ENCODE measurements at regions not wholly inside any gene's neighbourhood (a gene's known extent, or its start where the extent isn't known, plus 50 kb on each side); places are given as distances from the start of the nearest gene placed in this dataset.

GRCh38 chr4:187188741-187189140 lies 465.1 kb upstream of the FAT1 start:
- H3K36me3 ChIP-seq (replicated peaks; ENCODE audit: insufficient read depth, low read depth) = no peaks in the 10 kb centered on the region
- H3K27ac ChIP-seq = no peak overlapping the region
- 91% methylated on average over 3 of the region's 3 CpGs for WGBS (ENCODE audit: low lambda C conversion rate, missing lambda C conversion rate)
- H4K20me1 ChIP-seq (ENCODE audit: insufficient read depth, poor library complexity, severe bottlenecking) = no peaks in the 10 kb centered on the region
- H3K4me1 ChIP-seq (ENCODE audit: insufficient read depth) = no peaks in the 10 kb centered on the region
- H3K9me2 ChIP-seq (replicated peaks; ENCODE audit: insufficient read depth) = no peaks in the 10 kb centered on the region
- no peaks in the 10 kb centered on the region for H3K27me3 ChIP-seq
- H3K4me2 ChIP-seq = no peak overlapping the region
- H3K4me3 ChIP-seq = no peak overlapping the region
- H3K79me2 ChIP-seq = no peaks in the 10 kb centered on the region
- H3K9me3 ChIP-seq (ENCODE audit: low read depth) = no peaks in the 10 kb centered on the region
- no peak for DNase-seq (ENCODE audit: low spot score)
- TF ChIP-seq EZH2phosphoT487 (IDR thresholded peaks at IDR 0.05; ENCODE audit: low read depth, severe bottlenecking, unreplicated experiment) = no peak
- no peak for TF ChIP-seq EZH2 (IDR thresholded peaks at IDR 0.05; ENCODE audit: borderline replicate concordance)
- TF ChIP-seq, protein P1, sequence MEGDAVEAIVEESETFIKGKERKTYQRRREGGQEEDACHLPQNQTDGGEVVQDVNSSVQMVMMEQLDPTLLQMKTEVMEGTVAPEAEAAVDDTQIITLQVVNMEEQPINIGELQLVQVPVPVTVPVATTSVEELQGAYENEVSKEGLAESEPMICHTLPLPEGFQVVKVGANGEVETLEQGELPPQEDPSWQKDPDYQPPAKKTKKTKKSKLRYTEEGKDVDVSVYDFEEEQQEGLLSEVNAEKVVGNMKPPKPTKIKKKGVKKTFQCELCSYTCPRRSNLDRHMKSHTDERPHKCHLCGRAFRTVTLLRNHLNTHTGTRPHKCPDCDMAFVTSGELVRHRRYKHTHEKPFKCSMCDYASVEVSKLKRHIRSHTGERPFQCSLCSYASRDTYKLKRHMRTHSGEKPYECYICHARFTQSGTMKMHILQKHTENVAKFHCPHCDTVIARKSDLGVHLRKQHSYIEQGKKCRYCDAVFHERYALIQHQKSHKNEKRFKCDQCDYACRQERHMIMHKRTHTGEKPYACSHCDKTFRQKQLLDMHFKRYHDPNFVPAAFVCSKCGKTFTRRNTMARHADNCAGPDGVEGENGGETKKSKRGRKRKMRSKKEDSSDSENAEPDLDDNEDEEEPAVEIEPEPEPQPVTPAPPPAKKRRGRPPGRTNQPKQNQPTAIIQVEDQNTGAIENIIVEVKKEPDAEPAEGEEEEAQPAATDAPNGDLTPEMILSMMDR (IDR thresholded peaks at IDR 0.05; ENCODE audit: poor library complexity) = no peak
- H2AFZ ChIP-seq = no peak overlapping the region

- TF ChIP-seq EZH2phosphoT487 (IDR thresholded peaks at IDR 0.05; ENCODE audit: low read depth, severe bottlenecking, unreplicated experiment) (no peak), EZH2 (IDR thresholded peaks at IDR 0.05; ENCODE audit: borderline replicate concordance) (no peak)
- TF ChIP-seq, protein P1 (IDR thresholded peaks at IDR 0.05; ENCODE audit: poor library complexity) = no peak
- H3K79me2 ChIP-seq = no peaks in the 10 kb centered on the region
- WGBS (ENCODE audit: low lambda C conversion rate, missing lambda C conversion rate) = 75% methylated on average over 1 of the region's 1 CpG
Observed at GRCh38 chr4:187190390-187190789, 466.7 kb upstream of the FAT1 start.

GRCh38 chr4:187191676-187192075 lies 468.0 kb upstream of the FAT1 start:
- no peak for DNase-seq (ENCODE audit: low spot score)
- Histone ChIP-seq H2AFZ (no peak overlapping the region), H3K79me2 (no peaks in the 10 kb centered on the region), H3K27me3 (no peaks in the 10 kb centered on the region), H3K4me2 (no peak overlapping the region), H3K9me2 (replicated peaks; ENCODE audit: insufficient read depth) (no peaks in the 10 kb centered on the region), H3K36me3 (replicated peaks; ENCODE audit: insufficient read depth, low read depth) (no peaks in the 10 kb centered on the region), H3K27ac (no peak overlapping the region), H3K4me1 (ENCODE audit: insufficient read depth) (no peaks in the 10 kb centered on the region), H4K20me1 (ENCODE audit: insufficient read depth, poor library complexity, severe bottlenecking) (no peaks in the 10 kb centered on the region), H3K4me3 (no peak overlapping the region), H3K9me3 (ENCODE audit: low read depth) (no peaks in the 10 kb centered on the region)
- 87% methylated on average over 5 of the region's 5 CpGs for WGBS (ENCODE audit: low lambda C conversion rate, missing lambda C conversion rate)
- TF ChIP-seq, protein P1 (IDR thresholded peaks at IDR 0.05; ENCODE audit: poor library complexity) = no peak
- TF ChIP-seq EZH2phosphoT487 (IDR thresholded peaks at IDR 0.05; ENCODE audit: low read depth, severe bottlenecking, unreplicated experiment) (no peak), EZH2 (IDR thresholded peaks at IDR 0.05; ENCODE audit: borderline replicate concordance) (no peak)

More at GRCh38 chr4:187190390-187190789, 466.7 kb upstream of the FAT1 start:
- H3K9me2 ChIP-seq (replicated peaks; ENCODE audit: insufficient read depth) = no peaks in the 10 kb centered on the region
- DNase-seq (ENCODE audit: low spot score) = no peak
- no peak overlapping the region for H3K27ac ChIP-seq
- H3K9me3 ChIP-seq (ENCODE audit: low read depth) = no peaks in the 10 kb centered on the region
- no peaks in the 10 kb centered on the region for H3K36me3 ChIP-seq (replicated peaks; ENCODE audit: insufficient read depth, low read depth)
- no peak overlapping the region for H3K4me3 ChIP-seq
- H4K20me1 ChIP-seq (ENCODE audit: insufficient read depth, poor library complexity, severe bottlenecking) = no peaks in the 10 kb centered on the region
- no peaks in the 10 kb centered on the region for H3K4me1 ChIP-seq (ENCODE audit: insufficient read depth)
- no peak overlapping the region for H2AFZ ChIP-seq
- no peak overlapping the region for H3K4me2 ChIP-seq
- no peaks in the 10 kb centered on the region for H3K27me3 ChIP-seq

- no peaks in the 10 kb centered on the region for H3K27me3 ChIP-seq
- H3K9me2 ChIP-seq (replicated peaks; ENCODE audit: insufficient read depth) = no peaks in the 10 kb centered on the region
- H3K4me1 ChIP-seq (ENCODE audit: insufficient read depth) = no peaks in the 10 kb centered on the region
- H4K20me1 ChIP-seq (ENCODE audit: insufficient read depth, poor library complexity, severe bottlenecking) = no peaks in the 10 kb centered on the region
- WGBS (ENCODE audit: low lambda C conversion rate, missing lambda C conversion rate) = 93% methylated on average over 9 of the region's 9 CpGs
- DNase-seq (ENCODE audit: low spot score) = no peak
- no peak overlapping the region for H3K27ac ChIP-seq
- TF ChIP-seq, protein P1 (IDR thresholded peaks at IDR 0.05; ENCODE audit: poor library complexity) = no peak
- TF ChIP-seq EZH2phosphoT487 (IDR thresholded peaks at IDR 0.05; ENCODE audit: low read depth, severe bottlenecking, unreplicated experiment) (no peak), EZH2 (IDR thresholded peaks at IDR 0.05; ENCODE audit: borderline replicate concordance) (no peak)
- no peaks in the 10 kb centered on the region for H3K9me3 ChIP-seq (ENCODE audit: low read depth)
- H3K4me2 ChIP-seq = no peak overlapping the region
- H3K36me3 ChIP-seq (replicated peaks; ENCODE audit: insufficient read depth, low read depth) = no peaks in the 10 kb centered on the region
- H3K79me2 ChIP-seq = no peaks in the 10 kb centered on the region
- H2AFZ ChIP-seq = no peak overlapping the region
- no peak overlapping the region for H3K4me3 ChIP-seq
Observed at GRCh38 chr4:187192266-187192665, 468.6 kb upstream of the FAT1 start.

Measured in hepatocyte (in vitro differentiated cells).